ENCODE measurements at regions not wholly inside any gene's neighbourhood (a gene's known extent, or its start where the extent isn't known, plus 50 kb on each side); places are given as distances from the start of the nearest gene placed in this dataset.

- DNase-seq (ENCODE audit: low spot score), result no peak
- Histone ChIP-seq H3K4me3 (ENCODE audit: low read depth, low read length, poor library complexity, severe bottlenecking) (no peak overlapping the region), H3K9me3 (ENCODE audit: low read depth, low read length, poor library complexity, severe bottlenecking) (no peaks in the 10 kb centered on the region), H3K27me3 (replicated peaks; ENCODE audit: insufficient read depth, low read depth, low read length, poor library complexity) (no peaks in the 10 kb centered on the region), H3K27ac (ENCODE audit: low read depth, low read length, poor library complexity, severe bottlenecking) (no peak overlapping the region), H3K36me3 (ENCODE audit: insufficient read depth, low read length, poor library complexity, severe bottlenecking) (no peaks in the 10 kb centered on the region), H3K4me1 (ENCODE audit: insufficient read depth, low read length, poor library complexity, severe bottlenecking) (no peaks in the 10 kb centered on the region)
- no peak for TF ChIP-seq CTCF (conservative IDR thresholded peaks at IDR 0.05; ENCODE audit: low read depth, low read length)
- no peak for TF ChIP-seq EZH2 (IDR thresholded peaks at IDR 0.05; ENCODE audit: borderline replicate concordance, low read depth, low read length, poor library complexity, severe bottlenecking)
- intact Hi-C loops (cut with micrococcal nuclease; ENCODE audit: unreplicated experiment), result no loop called here
- ChIA-PET POLR2A (ENCODE audit: low non-redundant PET) (no interaction called here), CTCF (no interaction called here)
- no TSS peak for BruUV-seq (replicated peaks)
These were observed 262.7 kb downstream of the IL15 start for GRCh38 chr4:141899103-141899502.

- no peak for DNase-seq (ENCODE audit: low spot score)
- no TSS peak for BruUV-seq (replicated peaks)
- no peak overlapping the region for H3K4me3 ChIP-seq (ENCODE audit: low read depth, low read length, poor library complexity, severe bottlenecking)
- H3K4me1 ChIP-seq (ENCODE audit: insufficient read depth, low read length, poor library complexity, severe bottlenecking), result no peaks in the 10 kb centered on the region
- H3K27ac ChIP-seq (ENCODE audit: low read depth, low read length, poor library complexity, severe bottlenecking), result no peak overlapping the region
- intact Hi-C loops (cut with micrococcal nuclease; ENCODE audit: unreplicated experiment), result no loop called here
- H3K36me3 ChIP-seq (ENCODE audit: insufficient read depth, low read length, poor library complexity, severe bottlenecking), result no peaks in the 10 kb centered on the region
- H3K27me3 ChIP-seq (replicated peaks; ENCODE audit: insufficient read depth, low read depth, low read length, poor library complexity), result no peaks in the 10 kb centered on the region
- POLR2A ChIA-PET (ENCODE audit: low non-redundant PET), result no interaction called here
- CTCF ChIA-PET, result no interaction called here
- no peak for TF ChIP-seq CTCF (conservative IDR thresholded peaks at IDR 0.05; ENCODE audit: low read depth, low read length)
- TF ChIP-seq EZH2 (IDR thresholded peaks at IDR 0.05; ENCODE audit: borderline replicate concordance, low read depth, low read length, poor library complexity, severe bottlenecking), result no peak
- no peaks in the 10 kb centered on the region for H3K9me3 ChIP-seq (ENCODE audit: low read depth, low read length, poor library complexity, severe bottlenecking)
These were observed 263.2 kb downstream of the IL15 start for GRCh38 chr4:141899541-141899940.

- TF ChIP-seq EZH2 (IDR thresholded peaks at IDR 0.05; ENCODE audit: borderline replicate concordance, low read depth, low read length, poor library complexity, severe bottlenecking) (no peak), CTCF (conservative IDR thresholded peaks at IDR 0.05; ENCODE audit: low read depth, low read length) (no peak)
- CTCF ChIA-PET, result no interaction called here
- no peaks in the 10 kb centered on the region for H3K36me3 ChIP-seq (ENCODE audit: insufficient read depth, low read length, poor library complexity, severe bottlenecking)
- no TSS peak for BruUV-seq (replicated peaks)
- no peaks in the 10 kb centered on the region for H3K9me3 ChIP-seq (ENCODE audit: low read depth, low read length, poor library complexity, severe bottlenecking)
- POLR2A ChIA-PET (ENCODE audit: low non-redundant PET), result no interaction called here
- no peaks in the 10 kb centered on the region for H3K4me1 ChIP-seq (ENCODE audit: insufficient read depth, low read length, poor library complexity, severe bottlenecking)
- DNase-seq (ENCODE audit: low spot score), result no peak
- H3K4me3 ChIP-seq (ENCODE audit: low read depth, low read length, poor library complexity, severe bottlenecking), result no peak overlapping the region
- H3K27me3 ChIP-seq (replicated peaks; ENCODE audit: insufficient read depth, low read depth, low read length, poor library complexity), result no peaks in the 10 kb centered on the region
- H3K27ac ChIP-seq (ENCODE audit: low read depth, low read length, poor library complexity, severe bottlenecking), result no peak overlapping the region
- intact Hi-C loops (cut with micrococcal nuclease; ENCODE audit: unreplicated experiment), result no loop called here
These were observed 264.5 kb downstream of the IL15 start for GRCh38 chr4:141900856-141901255.
